KBM-7 (cell line): ENCODE measurements at regions not wholly inside any gene's neighbourhood (a gene's known extent, or its start where the extent isn't known, plus 50 kb on each side); places are given as distances from the start of the nearest gene placed in this dataset.
"Not testable (repeated sequence)": the region's sequence is repeated elsewhere in the genome, so short reads cannot be mapped to it uniquely, and the experiment has no call there.

ENCODE experiments used
- DNase-seq: peaks from one replicate; pipeline ENCODE4 v3.0.0-alpha.2; 2015
- in situ Hi-C: fragments of 300-500 bp; cut with MboI; formaldehyde crosslinking; loops from 2 replicates; pipeline ENCODE4 v1.14.3; 2020; ENCODE audit warnings: low sequenced_read_pairs, low pct_unique_long_range_greater_than_20kb, mixed read lengths

- in situ Hi-C loops: no loop called here
- DNase-seq: no peak
Observed at GRCh38 chr5:29170599-29170998, 2022.9 kb upstream of the CDH6 start.

DNA sequence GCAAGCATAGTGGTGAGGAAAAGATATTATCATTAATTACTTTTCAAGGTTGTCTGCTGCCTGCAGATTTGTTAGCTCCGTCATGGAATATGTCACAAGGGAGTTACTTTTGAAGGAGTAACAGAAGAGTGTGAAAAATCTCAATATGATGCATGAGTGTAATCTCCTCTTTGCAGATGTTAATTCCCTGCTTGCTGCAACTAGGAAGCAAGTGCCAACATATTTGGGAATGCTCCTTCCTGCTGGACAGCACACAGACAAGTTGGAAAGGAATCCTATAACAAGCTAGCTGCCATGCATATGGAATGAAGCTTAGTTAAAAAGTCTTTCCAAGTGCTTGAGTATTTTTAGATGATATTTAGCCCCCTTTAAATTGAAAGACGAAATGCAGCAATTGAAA lies 2023.6 kb upstream of the CDH6 start:
- in situ Hi-C loops: no loop called here
- no peak for DNase-seq

DNA sequence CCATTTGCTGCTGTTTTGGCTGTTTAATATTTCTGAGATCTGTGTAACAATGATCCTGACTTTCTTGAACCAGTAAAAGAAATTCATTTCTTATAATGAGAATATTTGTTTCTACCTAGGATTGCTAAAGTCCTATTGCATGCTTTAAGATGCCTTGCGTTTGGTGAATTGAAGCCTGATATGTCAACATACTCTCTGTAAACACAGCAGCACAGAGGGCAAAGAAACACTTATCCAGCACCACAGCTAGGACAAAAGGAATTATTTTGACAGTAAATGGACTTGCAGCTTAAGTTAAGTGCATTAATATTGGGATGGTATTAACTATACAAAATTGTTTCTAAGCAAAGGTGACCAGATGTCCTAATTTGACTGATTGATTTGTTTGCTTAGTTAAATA lies 2031.2 kb upstream of the CDH6 start:
- in situ Hi-C loops: no loop called here
- no peak for DNase-seq

DNA sequence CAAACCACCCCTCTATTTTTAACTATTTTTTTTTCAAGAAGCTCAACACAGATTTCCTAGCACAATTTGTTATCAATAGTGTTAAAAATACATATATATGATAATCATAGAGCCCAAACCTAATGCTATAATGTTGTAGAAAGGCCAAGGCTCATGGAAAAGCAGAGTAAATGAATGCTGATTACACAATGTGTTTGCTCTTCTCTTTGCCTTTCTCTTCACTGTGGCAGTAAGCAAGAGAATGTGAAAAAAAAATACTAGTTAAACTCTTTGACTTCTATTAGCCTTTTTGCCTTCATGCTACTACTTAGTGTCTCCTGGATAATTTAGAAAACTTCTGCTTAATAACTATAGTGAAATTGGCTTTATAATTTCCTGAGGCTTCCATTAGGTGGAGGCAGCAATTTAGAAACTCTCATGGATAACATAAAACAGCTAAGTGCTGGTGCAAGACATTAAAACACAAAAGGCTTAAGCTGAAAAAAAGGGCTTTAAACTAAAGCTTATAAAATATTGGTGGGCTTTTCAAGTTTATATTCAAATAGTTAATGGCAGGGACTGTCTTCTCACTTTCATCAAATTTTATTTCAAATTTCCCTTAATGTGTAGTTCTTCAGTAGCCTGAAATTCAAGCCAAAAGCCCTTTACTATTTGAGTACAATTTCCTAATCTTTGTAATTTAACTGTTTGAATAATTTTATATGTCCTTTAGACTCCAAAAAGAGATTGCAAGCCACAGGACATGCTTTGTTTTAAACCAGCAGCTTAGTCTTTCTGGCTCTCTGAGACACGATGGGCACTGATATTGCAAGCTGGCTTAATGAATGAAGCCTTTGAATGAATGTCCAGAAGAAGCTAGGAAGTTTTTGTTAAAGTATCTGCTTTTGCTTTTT lies 2031.8 kb upstream of the CDH6 start:
- in situ Hi-C loops: no loop called here
- DNase-seq: no peak

DNA sequence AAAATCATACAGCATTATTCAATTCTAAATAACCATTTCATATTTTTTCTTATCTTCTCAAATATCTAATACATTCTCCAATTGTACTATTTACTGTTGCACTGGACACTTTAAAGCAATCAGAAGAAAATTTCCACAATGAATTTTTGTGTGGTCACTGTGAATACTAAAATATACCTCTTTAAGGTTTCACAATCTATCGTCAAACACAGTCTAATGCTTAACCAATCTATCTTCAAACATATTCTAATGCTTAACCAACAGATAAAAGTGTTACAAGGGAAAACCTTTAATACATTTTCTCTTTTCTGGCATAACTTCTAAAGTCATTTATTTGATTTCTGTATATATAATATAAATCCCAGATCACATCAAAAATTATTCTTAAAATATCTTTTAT lies 2035.5 kb upstream of the CDH6 start:
- DNase-seq: no peak
- in situ Hi-C loops: no loop called here

DNA sequence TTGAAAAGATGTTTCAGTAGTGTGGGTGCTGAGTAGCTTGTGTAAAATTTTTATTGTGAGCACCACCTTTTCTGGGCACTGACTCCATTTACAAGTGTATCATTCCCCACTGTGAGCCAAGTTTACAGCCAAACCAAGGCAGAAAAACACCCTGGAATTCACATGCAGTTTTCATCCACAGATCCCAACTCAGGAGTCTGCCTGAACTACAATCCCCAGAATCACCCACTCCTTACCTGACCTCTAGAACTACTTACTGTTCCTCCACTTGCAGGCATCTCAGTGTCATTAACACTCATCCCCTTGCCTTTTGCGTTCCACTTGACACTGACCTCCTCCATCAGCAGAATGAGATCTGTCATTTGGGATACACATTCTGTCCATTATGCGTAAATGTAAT lies 2042.6 kb upstream of the CDH6 start:
- no peak for DNase-seq
- in situ Hi-C loops: no loop called here

GRCh38 chr5:29148581-29148980 lies 2044.9 kb upstream of the CDH6 start:
- in situ Hi-C loops: no loop called here
- DNase-seq: no peak

DNA sequence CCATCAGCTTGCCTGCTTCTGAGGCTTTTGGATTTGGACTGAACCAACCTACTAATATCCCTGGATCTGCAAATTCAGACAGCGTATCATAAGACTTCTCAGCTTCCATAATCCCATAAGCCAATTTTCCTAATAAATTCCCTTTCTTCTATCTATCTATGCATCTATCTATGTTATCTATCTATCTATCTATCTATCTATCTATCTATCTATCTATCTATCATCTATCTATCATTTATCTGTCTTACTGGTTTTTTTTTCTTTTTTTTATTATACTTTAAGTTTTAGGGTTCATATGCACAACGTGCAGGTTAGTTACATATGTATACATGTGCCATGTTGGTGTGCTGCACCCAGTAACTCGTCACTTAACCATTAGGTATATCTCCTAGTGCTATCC lies 2045.4 kb upstream of the CDH6 start:
- no peak for DNase-seq
- in situ Hi-C loops: no loop called here

- no peak for DNase-seq
- in situ Hi-C loops: no loop called here
Observed at GRCh38 chr5:29143266-29143665, 2050.2 kb upstream of the CDH6 start.

DNA sequence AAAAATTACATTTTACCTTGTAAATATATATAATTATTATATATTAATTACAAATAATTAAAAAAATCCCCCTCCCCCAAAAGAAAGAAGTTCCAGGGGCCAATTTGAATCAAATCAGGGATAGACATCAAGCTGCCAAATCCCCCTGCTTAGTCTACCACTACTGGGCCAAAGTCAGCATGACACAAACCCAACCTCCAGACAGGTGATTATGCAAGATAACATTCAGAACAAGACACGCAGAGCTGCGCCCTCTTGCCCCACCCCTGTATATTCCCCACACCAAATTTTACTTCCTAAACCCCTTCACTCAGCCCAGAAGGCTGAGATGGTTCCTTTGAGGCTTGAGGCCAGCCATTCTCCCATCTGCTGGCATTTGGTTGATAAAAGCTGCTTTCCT lies 2059.1 kb upstream of the CDH6 start:
- no peak for DNase-seq
- in situ Hi-C loops: no loop called here

DNA sequence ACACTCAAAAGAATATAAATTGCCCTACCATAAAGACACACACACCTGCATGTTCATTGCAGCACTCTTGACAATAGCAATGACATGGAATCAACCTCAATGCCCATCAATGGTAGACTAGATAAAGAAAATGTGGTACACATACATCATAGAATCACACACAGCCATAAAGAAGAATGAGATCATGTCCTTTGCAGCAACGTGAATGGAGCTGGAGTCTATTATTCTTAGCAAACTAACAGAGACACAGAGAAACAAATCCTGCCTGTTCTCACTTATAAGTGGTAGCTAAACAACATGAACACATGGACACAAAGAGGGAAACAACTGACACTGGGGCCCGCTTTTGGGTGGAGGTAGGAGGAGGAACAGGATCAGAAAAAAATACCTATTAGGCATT lies 2062.2 kb upstream of the CDH6 start:
- DNase-seq: no peak
- in situ Hi-C loops: no loop called here

DNA sequence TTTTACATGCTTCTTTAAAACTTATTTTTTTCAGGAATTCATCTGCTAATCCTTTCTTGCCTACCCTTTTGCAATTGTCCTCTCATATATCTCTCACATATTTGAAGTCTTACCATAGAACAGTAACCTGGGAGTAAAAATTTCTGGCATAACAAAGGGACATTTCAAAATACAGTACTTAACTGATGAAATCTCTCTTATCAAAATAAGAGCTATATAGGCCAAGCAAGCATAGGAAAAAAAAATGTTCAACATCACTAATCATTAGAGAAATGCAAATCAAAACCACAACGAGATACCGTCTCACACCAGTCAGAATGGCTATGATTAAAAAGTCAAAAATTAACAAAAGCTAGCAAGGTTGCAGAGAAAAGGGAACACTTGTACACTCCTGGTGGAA lies 2062.7 kb upstream of the CDH6 start:
- in situ Hi-C loops: no loop called here
- no peak for DNase-seq

GRCh38 chr5:29127524-29128156 lies 2065.8 kb upstream of the CDH6 start:
- in situ Hi-C loops, DNase-seq: not testable (repeated sequence)

- in situ Hi-C loops, DNase-seq: not testable (repeated sequence)
Observed at GRCh38 chr5:29126462-29126861, 2067.0 kb upstream of the CDH6 start.

- in situ Hi-C loops: no loop called here
- no peak for DNase-seq
Observed at GRCh38 chr5:29122306-29122705, 2071.2 kb upstream of the CDH6 start.

GRCh38 chr5:29114331-29114768 lies 2076.0 kb upstream of the CDH9 start:
- no peak for DNase-seq
- in situ Hi-C loops: no loop called here

DNA sequence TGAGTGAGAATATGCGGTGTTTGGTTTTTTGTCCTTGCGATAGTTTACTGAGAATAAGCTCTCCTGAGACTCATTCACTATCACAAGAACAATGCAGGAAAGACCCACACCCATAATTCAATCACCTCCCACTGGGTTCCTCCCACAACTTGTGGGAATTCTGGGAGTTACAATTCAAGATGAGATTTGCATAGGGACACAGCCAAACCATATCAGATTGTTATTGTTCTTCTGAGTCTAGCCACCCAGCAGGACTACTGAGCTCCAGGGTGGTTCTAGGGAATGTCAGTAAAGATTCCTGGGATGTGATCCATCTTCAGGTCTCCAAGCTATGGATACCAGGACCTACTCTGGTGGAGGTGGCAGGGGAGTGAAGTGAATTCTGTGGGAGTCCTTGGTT lies 2075.1 kb upstream of the CDH9 start:
- DNase-seq: no peak
- in situ Hi-C loops: no loop called here

GRCh38 chr5:29099585-29099984 lies 2061.2 kb upstream of the CDH9 start:
- in situ Hi-C loops: no loop called here
- no peak for DNase-seq

DNA sequence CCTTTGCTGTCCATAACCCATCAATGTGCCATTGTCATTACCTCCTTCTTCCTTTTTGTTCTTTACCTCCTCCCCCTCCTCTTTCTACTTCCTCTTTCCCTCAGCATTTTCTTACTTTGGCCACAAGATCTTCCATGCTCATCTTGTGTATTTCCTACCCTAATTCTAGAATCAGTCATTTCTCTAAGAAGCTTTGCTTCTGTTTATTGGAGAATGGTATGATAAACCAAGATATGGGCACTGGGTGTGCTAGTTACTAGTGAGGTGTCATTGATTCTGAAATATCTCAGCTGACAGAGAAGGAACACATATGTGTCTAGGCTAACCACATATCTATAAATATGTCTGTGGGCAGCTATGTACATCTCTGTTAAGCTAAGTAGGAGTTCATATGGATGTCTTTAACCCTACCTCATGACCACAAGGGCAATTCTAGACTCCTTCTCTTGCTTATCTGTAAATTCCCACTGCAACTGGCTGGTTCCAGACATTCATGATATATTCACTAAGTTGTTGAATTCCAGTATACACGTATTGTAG lies 2051.3 kb upstream of the CDH9 start:
- DNase-seq: peak; percentile 77
- in situ Hi-C loops: no loop called here

DNA sequence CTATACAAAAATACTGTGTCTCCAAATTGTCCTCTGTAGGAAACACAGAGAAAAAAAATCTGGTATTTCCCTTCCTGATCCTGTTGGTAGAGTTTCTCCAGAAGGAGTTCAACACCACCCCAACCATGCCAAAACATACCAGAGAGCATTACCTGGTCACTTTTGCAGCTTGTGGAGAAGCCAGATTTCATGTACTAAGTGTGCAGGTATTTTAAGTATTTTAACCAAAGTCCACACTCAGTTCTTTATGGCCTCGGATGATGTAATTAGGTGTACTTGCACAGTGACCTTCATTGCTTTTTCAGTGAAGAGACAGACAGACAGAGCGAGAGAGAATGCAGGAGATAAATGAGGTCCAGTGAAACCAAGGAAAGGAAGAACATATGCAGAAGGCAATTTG lies 2046.8 kb upstream of the CDH9 start:
- in situ Hi-C loops: no loop called here
- DNase-seq: no peak
